Astrocyte of the cerebellum (primary cell): ENCODE measurements at regions not wholly inside any gene's neighbourhood (a gene's known extent, or its start where the extent isn't known, plus 50 kb on each side); places are given as distances from the start of the nearest gene placed in this dataset.

Experiments used
- DNase-seq: peaks from one replicate; pipeline ENCODE4 v3.0.0-alpha.2; 2011; ENCODE audit warnings: low read depth
- H3K4me3 ChIP-seq: 2 replicates; pipeline ENCODE4 v1.5.1; 2011; ENCODE audit warnings: mild to moderate bottlenecking, low read depth, low read length, moderate library complexity
- CTCF ChIP-seq: IDR thresholded peaks from 2 replicates; pipeline ENCODE4 v1.5.1; 2012; ENCODE audit warnings: low read length, low read depth, moderate library complexity, mild to moderate bottlenecking; ENCODE audit errors: missing control alignments
- in situ Hi-C: cut with HindIII; loops from 2 replicates; pipeline ENCODE4 v1.10.0; 2017; ENCODE audit warnings: low sequenced_read_pairs

DNA sequence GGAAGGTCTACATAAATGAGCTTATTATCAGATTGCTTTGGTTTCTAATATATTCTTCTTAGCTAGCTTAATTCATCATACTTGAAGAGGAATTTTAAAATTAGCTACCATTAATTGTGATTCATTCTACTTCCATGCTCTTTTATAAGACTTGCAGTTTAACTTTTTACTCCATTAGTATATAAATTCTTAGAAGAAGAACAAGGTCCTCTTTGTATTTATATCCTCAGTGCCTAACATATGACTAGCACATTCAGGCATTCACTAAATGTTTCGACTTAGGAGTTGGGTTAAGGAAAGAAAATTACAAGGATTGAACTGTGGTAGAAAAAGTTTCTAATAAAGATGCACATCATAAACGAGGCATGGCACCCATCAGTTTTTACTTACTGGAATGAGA, 1135.5 kb downstream of the JRKL start:
- no peak for TF ChIP-seq CTCF
- H3K4me3 ChIP-seq: no peak overlapping the region
- DNase-seq: no peak
- in situ Hi-C loops: no loop called here

- in situ Hi-C loops: no loop called here
- no peak for TF ChIP-seq CTCF
- DNase-seq: no peak
- no peak overlapping the region for H3K4me3 ChIP-seq
These were observed 1147.8 kb downstream of the JRKL start for GRCh38 chr11:97537407-97538150.

GRCh38 chr11:97544431-97544830, 1154.6 kb downstream of the JRKL start:
- no peak for DNase-seq
- TF ChIP-seq CTCF: no peak
- no peak overlapping the region for H3K4me3 ChIP-seq
- in situ Hi-C loops: no loop called here

DNA sequence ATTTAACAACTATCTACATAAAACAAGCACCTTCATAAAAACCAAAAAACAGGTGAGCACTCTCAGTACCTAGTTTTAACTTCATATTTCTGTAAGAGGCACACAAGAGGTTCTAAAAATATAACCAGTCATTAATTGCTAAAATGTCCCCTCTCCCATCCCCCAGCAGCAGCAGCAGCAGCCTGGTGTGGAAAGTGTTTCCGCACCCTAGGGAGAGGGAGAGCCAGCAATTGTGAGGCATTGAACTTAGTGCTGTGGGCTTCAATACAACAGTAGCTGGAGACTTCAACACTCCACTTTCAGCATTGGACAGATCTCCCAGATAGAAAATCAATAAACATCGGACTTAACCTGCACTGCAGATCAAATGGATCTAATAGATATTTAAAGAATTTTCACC, 1158.5 kb downstream of the JRKL start:
- no peak for DNase-seq

GRCh38 chr11:97557399-97557798, 1167.6 kb downstream of the JRKL start:
- TF ChIP-seq CTCF: no peak
- DNase-seq: no peak
- H3K4me3 ChIP-seq: no peak overlapping the region
- in situ Hi-C loops: no loop called here

More for the DNA sequence above, 1158.5 kb downstream of the JRKL start:
- in situ Hi-C loops: no loop called here
- TF ChIP-seq CTCF: no peak
- no peak overlapping the region for H3K4me3 ChIP-seq

DNA sequence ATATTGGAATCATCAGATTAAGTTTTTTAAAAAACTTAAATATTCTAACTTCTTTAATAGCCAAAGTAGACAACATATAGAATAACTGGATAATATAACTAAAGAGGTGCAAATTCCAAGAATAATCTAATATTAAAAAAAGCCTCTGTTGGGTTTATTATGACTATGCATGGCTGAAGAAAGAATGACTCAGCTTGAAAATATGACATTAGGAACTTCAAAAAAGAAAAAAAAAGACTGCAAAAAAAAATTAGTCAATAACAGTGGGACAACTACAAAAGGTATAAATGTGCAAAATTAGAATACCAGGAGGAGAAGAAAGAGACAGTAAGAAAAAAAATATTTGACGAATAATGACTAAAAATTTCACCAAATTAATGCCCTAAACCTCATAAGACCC, 1178.0 kb downstream of the JRKL start:
- no peak for TF ChIP-seq CTCF
- no peak overlapping the region for H3K4me3 ChIP-seq
- no peak for DNase-seq
- in situ Hi-C loops: no loop called here
